ENCODE measurements at regions not wholly inside any gene's neighbourhood (a gene's known extent, or its start where the extent isn't known, plus 50 kb on each side); places are given as distances from the start of the nearest gene placed in this dataset.

DNA sequence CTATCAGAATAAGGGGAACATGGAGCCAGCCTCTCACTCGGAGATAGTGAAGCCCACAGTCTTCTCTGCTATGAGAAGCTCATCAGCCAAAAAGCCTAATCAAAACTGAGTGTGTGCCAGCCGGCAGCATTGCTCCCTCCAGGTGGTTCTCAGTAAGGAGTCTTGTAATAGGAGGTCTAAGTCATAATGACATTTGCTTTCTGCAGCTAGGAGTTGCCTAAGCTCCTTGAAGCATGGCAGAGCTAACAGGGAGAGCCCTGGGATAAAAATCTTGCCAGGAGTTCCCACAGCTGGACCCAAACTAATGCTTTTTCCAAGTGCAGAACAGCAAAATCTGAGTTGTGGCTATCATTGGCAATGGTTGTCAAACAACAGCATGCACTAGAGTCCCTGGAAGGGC, 245.2 kb downstream of the SPATA18 start:
- no peak for TF ChIP-seq ZNF583 (CRISPR knock-in tag; IDR thresholded peaks at IDR 0.05)
- no peak for TF ChIP-seq CTCF (IDR thresholded peaks at IDR 0.05 in 2 of 3, conservative IDR thresholded peaks at IDR 0.05 in 1 of 3; ENCODE audit: insufficient read depth in 2 of 3, low read depth in 1 of 3, low read length in 3 of 3)
- TF ChIP-seq RCOR1 (IDR thresholded peaks at IDR 0.05; ENCODE audit: borderline replicate concordance in 1 of 2, low read depth in 2 of 2, low read length in 2 of 2) = no peak
- no peak for TF ChIP-seq POLR2AphosphoS5 (IDR thresholded peaks at IDR 0.05; ENCODE audit: control insufficient read depth, insufficient read depth, low read depth, low read length)
